BE2C (cell line): ENCODE measurements at regions not wholly inside any gene's neighbourhood (a gene's known extent, or its start where the extent isn't known, plus 50 kb on each side); places are given as distances from the start of the nearest gene placed in this dataset.

Source experiments
- DNase-seq: peaks from one replicate; pipeline ENCODE4 v3.0.0-alpha.2; 2020
- H3K27me3 ChIP-seq: fragments of 250-450 bp; sonication (Bioruptor Pico); 2 replicates; pipeline ENCODE4 v1.5.1; 2020; ENCODE audit warnings: mild to moderate bottlenecking
- H3K36me3 ChIP-seq: fragments of 250-450 bp; sonication (Bioruptor Pico); 2 replicates; pipeline ENCODE4 v1.5.1; 2020; ENCODE audit warnings: mild to moderate bottlenecking
- H3K4me1 ChIP-seq: fragments of 250-450 bp; sonication (Bioruptor Pico); 2 replicates; pipeline ENCODE4 v1.5.1; 2020
- H3K4me3 ChIP-seq: 2 replicates; pipeline ENCODE4 v1.5.1; 2011; ENCODE audit warnings: low read depth, low read length
- H3K9me3 ChIP-seq: fragments of 250-450 bp; sonication (Bioruptor Pico); 2 replicates; pipeline ENCODE4 v1.5.1; 2020
- TF ChIP-seq, protein P1 (sequence below): IDR thresholded peaks from 2 replicates; pipeline ENCODE4 v1.5.1; 2012; ENCODE audit warnings: mild to moderate bottlenecking, low read depth, low read length

- TF ChIP-seq, protein P1, sequence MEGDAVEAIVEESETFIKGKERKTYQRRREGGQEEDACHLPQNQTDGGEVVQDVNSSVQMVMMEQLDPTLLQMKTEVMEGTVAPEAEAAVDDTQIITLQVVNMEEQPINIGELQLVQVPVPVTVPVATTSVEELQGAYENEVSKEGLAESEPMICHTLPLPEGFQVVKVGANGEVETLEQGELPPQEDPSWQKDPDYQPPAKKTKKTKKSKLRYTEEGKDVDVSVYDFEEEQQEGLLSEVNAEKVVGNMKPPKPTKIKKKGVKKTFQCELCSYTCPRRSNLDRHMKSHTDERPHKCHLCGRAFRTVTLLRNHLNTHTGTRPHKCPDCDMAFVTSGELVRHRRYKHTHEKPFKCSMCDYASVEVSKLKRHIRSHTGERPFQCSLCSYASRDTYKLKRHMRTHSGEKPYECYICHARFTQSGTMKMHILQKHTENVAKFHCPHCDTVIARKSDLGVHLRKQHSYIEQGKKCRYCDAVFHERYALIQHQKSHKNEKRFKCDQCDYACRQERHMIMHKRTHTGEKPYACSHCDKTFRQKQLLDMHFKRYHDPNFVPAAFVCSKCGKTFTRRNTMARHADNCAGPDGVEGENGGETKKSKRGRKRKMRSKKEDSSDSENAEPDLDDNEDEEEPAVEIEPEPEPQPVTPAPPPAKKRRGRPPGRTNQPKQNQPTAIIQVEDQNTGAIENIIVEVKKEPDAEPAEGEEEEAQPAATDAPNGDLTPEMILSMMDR, result no peak
- Histone ChIP-seq H3K27me3 (no peaks in the 10 kb centered on the region), H3K4me3 (no peak overlapping the region), H3K36me3 (no peaks in the 10 kb centered on the region), H3K4me1 (no peaks in the 10 kb centered on the region), H3K9me3 (no peaks in the 10 kb centered on the region)
- DNase-seq, result no peak
Measured at GRCh38 chr19:28927456-28927855, 285.5 kb downstream of the UQCRFS1 start.

GRCh38 chr19:28920269-28921066, 292.5 kb downstream of the UQCRFS1 start:
- no peak for DNase-seq
- Histone ChIP-seq H3K36me3 (no peaks in the 10 kb centered on the region), H3K4me3 (no peak overlapping the region), H3K4me1 (no peaks in the 10 kb centered on the region), H3K9me3 (no peaks in the 10 kb centered on the region), H3K27me3 (no peaks in the 10 kb centered on the region)
- TF ChIP-seq, protein P1, result no peak

GRCh38 chr19:28917621-28918020, 295.3 kb downstream of the UQCRFS1 start:
- Histone ChIP-seq H3K27me3 (no peaks in the 10 kb centered on the region), H3K9me3 (no peaks in the 10 kb centered on the region), H3K36me3 (no peaks in the 10 kb centered on the region)

DNA sequence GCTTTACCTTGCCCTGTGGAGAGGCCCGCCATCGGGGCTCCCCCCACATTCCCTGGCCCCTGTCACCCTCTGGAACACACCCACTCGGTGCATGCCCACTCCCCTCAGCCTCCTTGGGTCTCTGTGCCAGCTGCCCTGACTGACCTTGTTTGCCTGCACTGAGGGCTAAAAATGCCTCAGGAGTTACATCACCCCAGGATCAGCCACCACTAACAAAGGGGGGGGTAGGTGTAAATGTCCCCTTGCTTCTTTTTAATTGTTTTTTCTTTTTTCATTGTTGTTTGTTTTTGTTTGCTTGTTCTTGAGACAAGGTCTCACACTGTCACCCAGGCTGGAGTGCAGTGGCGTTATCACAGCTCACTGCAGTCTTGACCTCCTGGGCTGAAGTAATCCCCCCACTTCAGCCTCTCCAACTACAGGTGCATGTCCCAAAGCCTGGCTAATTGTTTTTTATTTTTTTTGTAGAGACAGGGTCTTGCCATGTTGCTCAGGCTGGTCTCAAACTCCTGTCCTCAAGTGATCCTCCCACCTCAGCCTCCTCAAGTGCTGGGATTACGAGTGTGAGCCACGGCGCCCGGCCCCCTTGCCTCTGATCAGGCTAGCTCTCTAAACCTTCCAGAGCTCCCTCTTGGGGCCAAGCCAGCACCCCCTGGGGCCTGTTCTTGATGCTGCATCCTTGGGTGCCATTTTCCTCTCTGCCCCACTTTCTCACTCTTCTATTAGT, 297.1 kb downstream of the UQCRFS1 start:
- Histone ChIP-seq H3K27me3 (no peaks in the 10 kb centered on the region), H3K36me3 (no peaks in the 10 kb centered on the region), H3K4me3 (no peak overlapping the region), H3K9me3 (no peaks in the 10 kb centered on the region; the same call in 1 of the 2 replicates), H3K4me1 (no peaks in the 10 kb centered on the region)
- no peak for DNase-seq
- TF ChIP-seq, protein P1, result no peak

More at GRCh38 chr19:28917621-28918020, 295.3 kb downstream of the UQCRFS1 start:
- Histone ChIP-seq H3K4me3 (no peak overlapping the region), H3K4me1 (no peaks in the 10 kb centered on the region)
- TF ChIP-seq, protein P1, result no peak
- no peak for DNase-seq

DNA sequence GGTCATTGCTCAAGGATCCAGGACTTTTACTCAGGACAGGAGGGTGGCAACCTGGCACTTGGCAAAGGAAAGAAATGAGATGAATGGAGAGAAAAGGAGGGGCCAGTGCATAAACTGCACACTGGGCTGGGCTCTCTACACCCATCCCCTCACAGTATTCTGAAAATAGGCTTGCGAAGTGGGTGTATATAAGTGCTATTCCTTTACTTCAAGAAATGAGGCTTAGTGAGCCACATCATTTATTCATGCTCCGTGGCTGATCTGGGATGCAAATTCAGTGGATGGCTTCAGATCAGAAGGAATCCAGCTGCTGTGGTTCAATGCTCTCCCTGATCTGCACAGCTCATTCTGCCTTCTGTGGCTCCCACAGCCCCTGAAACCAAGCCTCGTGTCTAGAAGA, 297.7 kb downstream of the UQCRFS1 start:
- no peak overlapping the region for H3K4me3 ChIP-seq
- DNase-seq, result no peak
- H3K9me3 ChIP-seq, result no peaks in the 10 kb centered on the region; the same call in 1 of the 2 replicates
- TF ChIP-seq, protein P1, result no peak
- H3K27me3 ChIP-seq, result no peaks in the 10 kb centered on the region
- H3K4me1 ChIP-seq, result no peaks in the 10 kb centered on the region
- no peaks in the 10 kb centered on the region for H3K36me3 ChIP-seq

DNA sequence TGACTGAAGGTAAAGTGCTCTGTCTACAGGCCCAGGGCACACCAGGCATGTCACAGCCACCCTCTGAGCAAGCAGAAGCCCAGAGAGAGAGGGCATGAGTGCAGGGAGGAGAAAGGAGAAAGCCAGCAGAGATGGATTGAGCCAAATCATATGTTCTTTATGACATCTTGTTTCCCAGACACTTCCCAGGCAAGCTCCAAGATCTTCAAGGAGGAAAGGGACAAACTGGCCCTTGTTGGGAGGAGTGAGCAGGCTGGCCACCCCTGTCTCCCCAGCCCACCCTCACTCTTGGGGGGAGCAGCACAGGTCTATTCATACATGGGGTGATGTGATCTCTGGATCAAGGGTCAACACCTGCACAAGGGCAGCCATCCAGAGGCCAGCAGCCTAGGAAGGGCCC, 298.8 kb downstream of the UQCRFS1 start:
- H3K4me1 ChIP-seq, result no peaks in the 10 kb centered on the region
- no peak overlapping the region for H3K4me3 ChIP-seq
- H3K9me3 ChIP-seq, result no peaks in the 10 kb centered on the region; the same call in 1 of the 2 replicates
- DNase-seq, result no peak
- TF ChIP-seq, protein P1, result no peak
- H3K27me3 ChIP-seq, result no peaks in the 10 kb centered on the region
- H3K36me3 ChIP-seq, result no peaks in the 10 kb centered on the region
